Stomach (tissue), 8 donors: ENCODE measurements at regions not wholly inside any gene's neighbourhood (a gene's known extent, or its start where the extent isn't known, plus 50 kb on each side); places are given as distances from the start of the nearest gene placed in this dataset.

Source experiments
- DNase-seq, 2 donors: peaks; one replicate each; pipeline versions ENCODE4 v3.0.0 to v3.0.0-alpha.2; 2013 to 2019
- H3K27ac ChIP-seq, 5 donors: fragments of 200-600 bp in 4 of 5; sonication (generic) in 4 of 5; one replicate each; pipeline ENCODE4 v1.5.1; 2013 to 2019; ENCODE audit warnings: mild to moderate bottlenecking in 1 of 5, moderate library complexity in 1 of 5
- H3K27me3 ChIP-seq, 3 donors: fragments of 200-600 bp; sonication (generic); one replicate each; pipeline ENCODE4 v1.5.1; 2017 to 2019; ENCODE audit warnings: mixed run types in 1 of 3
- H3K36me3 ChIP-seq, 4 donors: fragments of 200-600 bp; sonication (generic); 1 replicate in 3 of 4; 2 replicates in 1 of 4; pipeline ENCODE4 v1.5.1; 2016 to 2019
- H3K4me1 ChIP-seq, 4 donors: fragments of 200-600 bp; sonication (generic); one replicate each; pipeline ENCODE4 v1.5.1; 2016 to 2019
- H3K4me3 ChIP-seq, 4 donors: fragments of 200-600 bp; sonication (generic) in 3 of 4; one replicate each; pipeline ENCODE4 v1.5.1; 2016 to 2019; ENCODE audit warnings: mild to moderate bottlenecking in 1 of 4
- H3K9me3 ChIP-seq, 4 donors: fragments of 200-600 bp; sonication (generic); one replicate each; pipeline ENCODE4 v1.5.1; 2016 to 2019
- CTCF ChIP-seq, 7 experiments: fragments of 450-650 bp in 4 of 7; fragments of 200-600 bp in 3 of 7; sonication (generic) in 3 of 7; IDR thresholded peaks; one replicate each; pipeline ENCODE4 v1.5.1; 2016 to 2019; ENCODE audit warnings: antibody characterized with exemption in 7 of 7, control low read depth in 2 of 7, mild to moderate bottlenecking in 1 of 7
- EP300 ChIP-seq: sonication (generic); formaldehyde crosslinking; IDR thresholded peaks from one replicate; pipeline ENCODE4 v1.6.1; 2017; ENCODE audit warnings: antibody characterized with exemption
- POLR2A ChIP-seq, 4 donors: fragments of 450-650 bp; IDR thresholded peaks; one replicate each; pipeline ENCODE4 v1.6.1; 2016; ENCODE audit warnings: antibody characterized with exemption in 4 of 4, control low read depth in 2 of 4, mild to moderate bottlenecking in 1 of 4, moderate library complexity in 1 of 4
- POLR2AphosphoS5 ChIP-seq, 3 donors: sonication (generic); formaldehyde crosslinking; IDR thresholded peaks; one replicate each; pipeline ENCODE4 v1.6.1; 2016; ENCODE audit warnings: antibody characterized with exemption in 3 of 3
- WGBS, 5 donors: extraction: QIAGEN DNeasy Blood & Tissue Kit in 3 of 5; methylation state at CpG; one replicate each; pipeline versions ENCODE4 v1.1.5 to v1.1.7; 2013 to 2018; 5-methylcytosine and 5-hydroxymethylcytosine counted together
- intact Hi-C: fragments of 100-400 bp; cut with DNase I; formaldehyde crosslinking; loops from one replicate; pipeline ENCODE4 v1.15.1; 2023; ENCODE audit warnings: low total_unique reads
- donor health status: healthy with polysubstance abuse.
- donor health status: Bipolar disorder and iron deficiency.
- donor health status: healthy.

GRCh38 chr1:232451506-232451905 lies 178.4 kb downstream of the SIPA1L2 start:
- no peak overlapping the region for H3K4me3 ChIP-seq
- no peaks in the 10 kb centered on the region for H3K4me1 ChIP-seq
- no peaks in the 10 kb centered on the region for H3K27me3 ChIP-seq
- intact Hi-C loops: no loop called here
- no peak overlapping the region for H3K27ac ChIP-seq
- H3K36me3 ChIP-seq: no peaks in the 10 kb centered on the region
- 71 to 85% (median 79%) methylated on average over 2 of the region's 2 CpGs for WGBS, 5 donors
- H3K9me3 ChIP-seq: no peaks in the 10 kb centered on the region
- TF ChIP-seq EP300: no peak
- DNase-seq: no peak

GRCh38 chr1:232450615-232451014 lies 179.3 kb downstream of the SIPA1L2 start:
- Histone ChIP-seq H3K27me3 (no peaks in the 10 kb centered on the region), H3K4me1 (no peaks in the 10 kb centered on the region), H3K9me3 (no peaks in the 10 kb centered on the region), H3K27ac (no peak overlapping the region), H3K4me3 (no peak overlapping the region), H3K36me3 (peaks cover 0 to 3% (median under 1%) of the 10 kb centered on the region in 4 donors)
- no peak for DNase-seq
- WGBS, 5 donors: 90 to 96% (median 90%) methylated on average over 1 of the region's 1 CpG
- TF ChIP-seq POLR2AphosphoS5 (IDR thresholded peaks at IDR 0.05) (no peak), POLR2A (IDR thresholded peaks at IDR 0.05) (no peak), EP300 (no peak), CTCF (IDR thresholded peaks at IDR 0.05) (no peak)
- intact Hi-C loops: no loop called here

GRCh38 chr1:232447125-232447524 lies 182.8 kb downstream of the SIPA1L2 start:
- no peak overlapping the region for H3K4me3 ChIP-seq
- no peaks in the 10 kb centered on the region for H3K4me1 ChIP-seq
- intact Hi-C loops: no loop called here
- no peak for DNase-seq
- H3K27ac ChIP-seq: no peak overlapping the region
- no peaks in the 10 kb centered on the region for H3K27me3 ChIP-seq
- TF ChIP-seq POLR2A (IDR thresholded peaks at IDR 0.05) (no peak), CTCF (IDR thresholded peaks at IDR 0.05) (no peak), EP300 (no peak), POLR2AphosphoS5 (IDR thresholded peaks at IDR 0.05) (no peak)
- H3K9me3 ChIP-seq: no peaks in the 10 kb centered on the region
- peaks cover 0 to 18% (median 12%) of the 10 kb centered on the region in 4 donors for H3K36me3 ChIP-seq
- 87 to 90% (median 89%) methylated on average over 2 of the region's 2 CpGs for WGBS, 5 donors

- no peak overlapping the region for H3K4me3 ChIP-seq
- TF ChIP-seq CTCF (IDR thresholded peaks at IDR 0.05) (no peak), EP300 (no peak), POLR2A (IDR thresholded peaks at IDR 0.05) (no peak), POLR2AphosphoS5 (IDR thresholded peaks at IDR 0.05) (no peak)
- H3K9me3 ChIP-seq: no peaks in the 10 kb centered on the region
- H3K27ac ChIP-seq: no peak overlapping the region
- no peak for DNase-seq
- 93 to 98% (median 95%) methylated on average over 16 to 24 of the region's 24 CpGs for WGBS, 5 donors
- H3K27me3 ChIP-seq: no peaks in the 10 kb centered on the region
- H3K4me1 ChIP-seq: no peaks in the 10 kb centered on the region
- peaks cover 0 to 34% (median 27%) of the 10 kb centered on the region in 4 donors for H3K36me3 ChIP-seq
- intact Hi-C loops: no loop called here
These were observed 184.4 kb downstream of the SIPA1L2 start for GRCh38 chr1:232445361-232446106.

- no peak overlapping the region for H3K4me3 ChIP-seq
- H3K36me3 ChIP-seq: peaks cover 0 to 54% (median 47%) of the 10 kb centered on the region in 4 donors
- H3K9me3 ChIP-seq: no peaks in the 10 kb centered on the region
- DNase-seq: no peak
- H3K27me3 ChIP-seq: no peaks in the 10 kb centered on the region
- TF ChIP-seq POLR2A (IDR thresholded peaks at IDR 0.05): no peak
- no peak for TF ChIP-seq EP300
- TF ChIP-seq POLR2AphosphoS5 (IDR thresholded peaks at IDR 0.05): no peak
- no peak for TF ChIP-seq CTCF (IDR thresholded peaks at IDR 0.05)
- intact Hi-C loops: no loop called here
- no peaks in the 10 kb centered on the region for H3K4me1 ChIP-seq
- H3K27ac ChIP-seq: no peak overlapping the region
- WGBS, 5 donors: 71 to 84% (median 79%) methylated on average over 7 of the region's 7 CpGs
These were observed 186.6 kb downstream of the SIPA1L2 start for GRCh38 chr1:232443372-232443771.
